ENCODE measurements at regions not wholly inside any gene's neighbourhood (a gene's known extent, or its start where the extent isn't known, plus 50 kb on each side); places are given as distances from the start of the nearest gene placed in this dataset.
"Not testable (repeated sequence)": the region's sequence is repeated elsewhere in the genome, so short reads cannot be mapped to it uniquely, and the experiment has no call there.

GRCh38 chr3:103158183-103158582 is 723.4 kb downstream of the ZPLD1 start:
- no peak for DNase-seq (ENCODE audit: low read depth in 2 of 3, low spot score in 1 of 3)

GRCh38 chr3:103166890-103167289 is 732.1 kb downstream of the ZPLD1 start:
- no peak for DNase-seq (ENCODE audit: low read depth in 2 of 3, low spot score in 1 of 3)

GRCh38 chr3:103167850-103168249 is 733.0 kb downstream of the ZPLD1 start:
- DNase-seq (ENCODE audit: low read depth in 2 of 3, low spot score in 1 of 3) = no peak

DNA sequence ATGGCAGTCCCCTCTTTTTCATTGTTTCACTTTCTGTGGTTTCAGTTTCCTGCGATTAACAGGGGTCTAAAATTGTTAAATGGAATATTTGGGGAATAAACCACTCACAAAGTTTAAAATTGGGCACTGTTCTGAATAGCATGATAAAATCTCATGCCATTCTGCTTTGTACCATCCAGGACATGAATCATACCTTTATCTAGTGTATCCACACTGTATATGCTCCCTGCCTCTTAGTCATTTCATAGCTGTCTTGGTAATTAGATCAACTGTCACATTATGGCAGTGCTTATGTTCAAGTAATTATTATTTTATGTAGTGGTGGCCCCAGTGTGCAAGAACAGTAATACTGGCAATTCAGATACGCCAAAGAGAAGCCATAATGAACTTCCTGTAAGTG is 734.5 kb downstream of the ZPLD1 start:
- no peak for DNase-seq (ENCODE audit: low read depth in 2 of 3, low spot score in 1 of 3)

DNA sequence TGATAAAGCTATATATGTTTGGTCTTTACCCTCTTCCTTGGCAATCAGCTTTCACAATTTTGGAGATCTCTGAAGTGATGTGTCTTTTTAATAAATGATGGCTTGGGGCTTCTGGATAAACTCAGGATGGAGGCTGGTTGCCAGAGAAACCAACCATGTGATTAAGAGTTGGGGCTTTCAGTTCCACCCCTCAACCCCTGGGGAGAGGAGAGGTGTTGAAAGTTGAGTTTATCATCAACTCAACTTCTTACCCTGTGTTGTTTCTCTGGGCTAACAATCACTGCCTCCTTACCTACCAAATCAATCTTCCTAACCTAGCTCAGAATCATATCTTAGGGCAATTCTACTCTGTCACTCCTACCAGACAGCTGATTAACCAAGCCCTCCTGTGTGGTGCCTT is 735.8 kb downstream of the ZPLD1 start:
- no peak for DNase-seq (ENCODE audit: low read depth in 2 of 3, low spot score in 1 of 3)

DNA sequence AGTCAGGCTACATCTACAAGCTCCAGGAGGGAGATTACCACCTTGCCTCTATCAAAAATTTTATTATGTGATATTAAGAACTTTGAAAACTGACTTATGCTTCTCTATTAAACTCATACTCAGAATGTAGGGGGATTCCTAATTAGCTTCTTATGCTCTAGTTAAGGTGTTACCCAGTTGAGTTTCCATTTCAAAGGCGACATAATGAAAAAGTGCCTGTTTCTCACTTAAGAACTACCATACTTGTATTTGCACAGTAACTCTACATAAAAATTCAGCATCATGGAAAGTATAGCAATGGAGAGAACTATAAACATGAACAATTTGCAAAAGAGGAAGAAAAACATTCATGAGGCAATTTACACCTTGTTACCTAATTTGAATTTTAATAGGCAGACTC is 739.1 kb downstream of the ZPLD1 start:
- no peak for DNase-seq (ENCODE audit: low read depth in 2 of 3, low spot score in 1 of 3)

GRCh38 chr3:103181160-103181559 is 746.3 kb downstream of the ZPLD1 start:
- no peak for DNase-seq (ENCODE audit: low read depth in 2 of 3, low spot score in 1 of 3)

DNA sequence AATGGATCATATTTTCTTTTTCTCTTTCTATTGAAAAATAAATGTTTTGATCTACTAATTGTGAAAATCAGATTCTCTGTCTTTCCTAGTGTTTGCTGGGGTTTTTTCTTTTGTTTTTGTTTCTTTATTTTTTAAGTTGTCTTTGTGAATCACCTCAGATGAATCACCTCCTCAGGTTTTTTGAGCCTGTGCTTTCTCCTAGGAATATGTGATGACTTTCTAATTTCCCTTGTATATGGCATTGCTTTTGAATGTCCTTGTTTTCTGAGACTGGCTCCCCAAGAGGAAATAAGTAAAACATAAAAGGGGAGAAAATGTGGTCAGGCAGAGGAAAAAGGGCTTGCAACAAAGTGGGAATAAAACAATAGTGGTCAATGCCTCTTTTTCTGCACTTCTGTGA is 750.0 kb downstream of the ZPLD1 start:
- no peak for DNase-seq (ENCODE audit: low read depth in 2 of 3, low spot score in 1 of 3)

DNA sequence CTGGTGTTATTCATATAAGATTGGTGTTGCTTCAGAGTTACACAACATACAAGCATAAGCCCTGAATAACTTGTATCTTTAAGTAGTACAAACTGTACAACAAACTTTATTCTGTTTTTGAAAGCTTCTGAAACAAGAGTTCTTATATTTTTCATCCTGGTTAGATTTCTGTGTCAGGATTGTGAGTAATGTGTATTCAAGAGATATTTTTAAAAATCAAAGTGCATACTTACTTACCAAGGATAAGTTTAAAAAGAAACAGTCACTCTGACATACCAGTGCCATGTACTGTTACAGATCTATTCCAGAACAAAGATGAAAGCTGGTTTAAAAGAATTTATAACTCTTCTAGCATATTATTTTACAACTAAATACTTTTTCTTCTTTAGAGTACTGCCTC is 755.1 kb downstream of the ZPLD1 start:
- no peak for DNase-seq (ENCODE audit: low read depth in 2 of 3, low spot score in 1 of 3)

DNA sequence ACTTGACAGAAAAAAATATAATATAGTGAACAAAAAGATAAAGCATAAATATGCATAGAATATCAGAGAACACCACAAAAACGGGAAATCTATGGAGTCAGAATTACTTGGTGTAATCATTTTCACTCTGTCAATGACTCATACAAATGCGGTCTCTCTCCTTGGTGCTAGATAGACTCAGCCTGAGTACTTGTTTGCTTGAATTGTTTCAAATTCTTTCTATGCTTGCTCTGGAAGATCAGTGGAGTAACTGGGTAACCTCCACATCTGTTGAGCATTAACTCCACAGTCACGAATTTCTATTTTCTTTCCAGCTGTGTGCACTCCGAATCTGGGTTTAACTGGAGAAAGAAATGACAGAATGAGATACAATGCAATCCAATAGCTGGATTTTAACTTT is 760.4 kb downstream of the ZPLD1 start:
- no peak for DNase-seq (ENCODE audit: low read depth in 2 of 3, low spot score in 1 of 3)

DNA sequence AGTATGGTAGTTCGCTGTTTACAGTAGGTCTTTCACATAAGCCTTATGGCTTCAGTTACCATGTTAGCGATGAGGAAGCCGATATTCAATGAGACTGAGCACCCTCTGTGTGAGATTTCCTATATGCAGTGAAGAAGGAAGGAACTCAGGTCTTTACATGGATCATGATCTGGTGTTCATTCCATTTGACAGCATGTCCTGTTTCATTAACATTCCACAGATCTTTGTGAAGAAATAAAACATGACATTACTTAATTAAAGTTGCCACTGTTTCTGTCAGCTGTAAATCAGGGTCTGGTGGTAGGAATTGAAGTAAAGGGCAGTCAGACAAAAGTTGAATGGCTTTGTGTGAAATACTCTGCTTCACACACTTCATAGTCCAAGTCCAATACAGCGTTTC is 768.6 kb downstream of the ZPLD1 start:
- DNase-seq (ENCODE audit: low read depth in 2 of 3, low spot score in 1 of 3) = no peak

GRCh38 chr3:103210583-103210982 is 775.8 kb downstream of the ZPLD1 start:
- no peak for DNase-seq (ENCODE audit: low read depth in 2 of 3, low spot score in 1 of 3)

- DNase-seq (ENCODE audit: low read depth in 2 of 3, low spot score in 1 of 3) = no peak
Measured at GRCh38 chr3:103218146-103218545, 783.3 kb downstream of the ZPLD1 start.

DNA sequence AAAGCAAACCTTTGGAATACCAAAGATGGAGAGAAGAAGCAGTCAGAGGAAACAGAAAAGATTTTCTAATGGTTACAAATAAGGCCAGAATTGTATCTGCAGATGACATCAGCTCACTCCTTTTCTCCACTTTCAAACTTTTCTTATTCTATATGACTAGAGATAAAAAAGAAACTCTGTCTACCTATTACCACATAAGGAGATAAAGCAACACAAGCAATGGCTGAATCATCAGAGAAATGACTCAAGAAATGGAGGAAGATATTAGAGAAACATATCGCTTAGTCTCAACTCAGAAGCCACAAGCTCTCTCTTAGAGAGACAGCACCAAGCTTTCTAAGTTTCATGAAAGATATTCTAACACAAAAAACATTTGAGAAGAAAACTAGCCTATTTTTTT is 784.0 kb downstream of the ZPLD1 start:
- no peak for DNase-seq (ENCODE audit: low read depth in 2 of 3, low spot score in 1 of 3)

DNA sequence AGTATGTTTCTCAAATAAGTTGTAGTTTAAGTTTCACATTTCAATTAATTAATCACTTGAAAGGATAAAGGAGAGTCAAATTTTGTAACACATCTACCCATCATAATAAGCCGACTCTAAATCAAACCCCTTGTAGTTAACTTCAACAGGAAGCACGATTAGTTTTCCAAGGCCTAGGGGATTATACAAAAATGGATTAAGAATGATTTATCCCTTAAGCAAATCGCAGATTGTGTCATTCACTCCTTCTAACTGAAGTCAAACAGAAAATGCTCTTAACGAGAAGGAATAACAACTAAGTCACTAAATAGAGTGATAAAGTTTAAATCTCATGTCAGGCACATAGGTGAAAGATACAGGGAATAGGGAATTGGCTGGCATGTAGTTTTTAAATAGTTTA is 792.8 kb downstream of the ZPLD1 start:
- DNase-seq (ENCODE audit: low read depth in 2 of 3, low spot score in 1 of 3) = no peak

- DNase-seq (ENCODE audit: low read depth in 2 of 3, low spot score in 1 of 3) = no peak
Measured at GRCh38 chr3:103247459-103247858, 812.6 kb downstream of the ZPLD1 start.

- not testable (repeated sequence) for DNase-seq (ENCODE audit: low read depth in 2 of 3, low spot score in 1 of 3)
Measured at GRCh38 chr3:103254827-103255226, 820.0 kb downstream of the ZPLD1 start.

DNA sequence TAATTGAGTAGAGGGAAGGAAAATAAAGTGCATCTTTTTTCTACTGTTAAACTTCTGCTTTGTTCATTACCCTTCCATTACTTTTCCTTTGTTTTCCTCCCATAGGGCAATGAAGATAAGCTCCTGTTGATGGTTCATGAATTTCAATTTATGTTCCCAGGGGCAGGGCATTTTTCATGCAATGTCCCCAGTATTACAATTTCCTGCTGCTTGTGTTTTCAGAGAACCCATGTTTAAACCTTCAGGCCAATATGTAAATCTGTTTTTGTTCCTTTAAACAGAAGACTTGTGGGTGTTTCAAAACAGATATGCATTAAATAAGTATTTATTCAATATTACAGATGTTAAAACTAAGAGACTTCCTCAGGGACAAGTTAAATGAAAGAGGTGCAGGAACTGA is 834.5 kb downstream of the ZPLD1 start:
- no peak for DNase-seq (ENCODE audit: low read depth in 2 of 3, low spot score in 1 of 3)

- no peak for DNase-seq (ENCODE audit: low read depth in 2 of 3, low spot score in 1 of 3)
Measured at GRCh38 chr3:103271575-103271974, 836.8 kb downstream of the ZPLD1 start.

GRCh38 chr3:103295974-103296570 is 861.3 kb downstream of the ZPLD1 start:
- DNase-seq (ENCODE audit: low read depth in 2 of 3, low spot score in 1 of 3) = no peak

DNA sequence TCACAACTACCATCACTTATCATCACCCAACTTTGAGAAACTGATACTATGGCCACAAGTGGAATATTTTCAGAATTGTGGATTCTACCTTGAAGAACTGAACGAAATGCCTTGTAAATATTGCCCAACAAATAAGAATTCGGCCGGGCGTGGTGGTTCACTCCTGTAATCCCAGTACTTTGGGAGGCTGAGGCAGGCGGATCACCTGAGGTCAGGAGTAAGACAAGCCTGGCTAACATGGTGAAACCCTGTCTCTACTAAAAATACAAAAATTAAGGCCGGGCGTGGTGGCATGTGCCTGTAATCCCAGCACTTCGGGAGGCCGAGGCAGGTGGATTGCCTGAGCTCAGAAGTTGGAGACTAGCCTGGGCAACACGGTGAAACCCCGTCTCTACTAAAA is 862.7 kb downstream of the ZPLD1 start:
- not testable (repeated sequence) for DNase-seq (ENCODE audit: low read depth in 2 of 3, low spot score in 1 of 3)

DNA sequence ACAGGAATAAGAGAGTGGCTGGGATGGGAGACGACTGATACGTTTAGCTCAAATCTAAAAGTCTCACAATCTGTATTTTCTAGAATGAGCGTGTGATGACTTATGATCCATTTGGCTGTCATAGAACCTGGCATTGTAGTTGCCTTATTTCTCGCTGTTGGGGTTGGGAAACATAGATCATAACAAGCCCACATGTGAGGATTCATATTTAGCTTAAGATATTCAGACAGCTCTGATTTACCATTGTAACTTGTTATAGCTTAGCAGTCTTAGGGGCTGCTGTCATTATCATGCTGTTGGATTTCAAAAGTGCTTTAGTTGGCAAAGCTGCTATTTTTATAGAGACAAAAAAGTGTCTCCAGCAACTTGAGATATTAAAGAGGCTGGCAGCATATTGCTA is 871.3 kb downstream of the ZPLD1 start:
- DNase-seq (ENCODE audit: low read depth in 2 of 3, low spot score in 1 of 3) = no peak

DNA sequence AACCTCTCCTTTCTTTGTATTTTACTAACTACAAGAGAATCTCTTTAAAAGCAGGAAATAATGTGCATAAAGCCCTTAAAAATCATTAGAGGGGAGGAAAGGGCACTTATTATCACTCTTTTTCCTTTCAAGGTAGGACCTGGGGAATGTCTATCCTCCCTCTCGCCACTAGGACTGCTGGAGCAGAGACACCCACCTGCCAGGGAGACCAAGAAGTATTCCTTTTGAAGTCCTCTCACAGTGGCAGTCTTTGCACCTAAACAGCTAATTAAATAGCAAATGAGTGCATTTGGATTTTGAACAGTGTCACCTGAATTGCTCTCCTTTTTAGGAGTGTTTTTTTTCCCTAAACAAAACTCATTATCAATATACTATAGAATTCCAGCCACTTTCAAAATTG is 874.1 kb downstream of the ZPLD1 start:
- DNase-seq (ENCODE audit: low read depth in 2 of 3, low spot score in 1 of 3) = no peak

- DNase-seq (ENCODE audit: low read depth in 2 of 3, low spot score in 1 of 3) = no peak
Measured at GRCh38 chr3:103319912-103320311, 885.1 kb downstream of the ZPLD1 start.

Data from stimulated activated CD4-positive, alpha-beta T cell treated with anti-CD3 and anti-CD28 coated beads, Interleukin-12 subunit alpha, Interleukin-12 subunit beta, amount 100 ng/mL, for 48 hours (primary cell).